Sigmoid colon (tissue), 4 donors: ENCODE measurements at regions not wholly inside any gene's neighbourhood (a gene's known extent, or its start where the extent isn't known, plus 50 kb on each side); places are given as distances from the start of the nearest gene placed in this dataset.

Experiments used
- EP300 ChIP-seq, 4 donors: sonication (generic); formaldehyde crosslinking; IDR thresholded peaks; one replicate each; pipeline ENCODE4 v1.6.1; 2017; ENCODE audit warnings: antibody characterized with exemption in 4 of 4
- POLR2AphosphoS5 ChIP-seq, 4 donors: sonication (generic); formaldehyde crosslinking; IDR thresholded peaks; one replicate each; pipeline ENCODE4 v1.6.1; 2017; ENCODE audit warnings: antibody characterized with exemption in 4 of 4
- TF ChIP-seq, protein P1 (sequence below), 4 experiments: fragments of 450-650 bp in 3 of 4; fragments of 200-600 bp in 1 of 4; IDR thresholded peaks; one replicate each; pipeline ENCODE4 v1.5.1; 2016 to 2019; ENCODE audit warnings: antibody characterized with exemption in 4 of 4, mild to moderate bottlenecking in 3 of 4, moderate library complexity in 2 of 4

DNA sequence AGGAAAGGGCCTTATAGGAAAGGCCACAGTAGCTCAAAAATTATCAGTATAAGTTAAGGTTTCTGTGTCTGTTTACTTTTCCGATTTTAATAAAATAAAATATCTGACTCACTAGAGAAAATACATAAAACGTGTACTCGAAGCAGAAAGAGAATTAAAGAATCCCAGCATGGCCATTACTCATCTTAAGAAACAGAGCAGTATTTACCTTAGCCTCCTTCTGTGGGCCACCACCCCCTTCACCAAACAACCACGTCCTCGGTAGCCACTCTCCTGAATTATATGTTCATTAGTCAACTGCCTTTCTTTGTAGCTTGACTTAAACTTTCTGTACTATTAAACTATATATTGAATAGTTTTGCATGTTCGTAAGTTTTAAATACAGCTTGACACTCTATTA lies 72.2 kb upstream of the SPTLC3 start:
- TF ChIP-seq, protein P1, sequence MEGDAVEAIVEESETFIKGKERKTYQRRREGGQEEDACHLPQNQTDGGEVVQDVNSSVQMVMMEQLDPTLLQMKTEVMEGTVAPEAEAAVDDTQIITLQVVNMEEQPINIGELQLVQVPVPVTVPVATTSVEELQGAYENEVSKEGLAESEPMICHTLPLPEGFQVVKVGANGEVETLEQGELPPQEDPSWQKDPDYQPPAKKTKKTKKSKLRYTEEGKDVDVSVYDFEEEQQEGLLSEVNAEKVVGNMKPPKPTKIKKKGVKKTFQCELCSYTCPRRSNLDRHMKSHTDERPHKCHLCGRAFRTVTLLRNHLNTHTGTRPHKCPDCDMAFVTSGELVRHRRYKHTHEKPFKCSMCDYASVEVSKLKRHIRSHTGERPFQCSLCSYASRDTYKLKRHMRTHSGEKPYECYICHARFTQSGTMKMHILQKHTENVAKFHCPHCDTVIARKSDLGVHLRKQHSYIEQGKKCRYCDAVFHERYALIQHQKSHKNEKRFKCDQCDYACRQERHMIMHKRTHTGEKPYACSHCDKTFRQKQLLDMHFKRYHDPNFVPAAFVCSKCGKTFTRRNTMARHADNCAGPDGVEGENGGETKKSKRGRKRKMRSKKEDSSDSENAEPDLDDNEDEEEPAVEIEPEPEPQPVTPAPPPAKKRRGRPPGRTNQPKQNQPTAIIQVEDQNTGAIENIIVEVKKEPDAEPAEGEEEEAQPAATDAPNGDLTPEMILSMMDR (IDR thresholded peaks at IDR 0.05) = no peak
- no peak for TF ChIP-seq POLR2AphosphoS5 (IDR thresholded peaks at IDR 0.05)
- TF ChIP-seq EP300 (IDR thresholded peaks at IDR 0.05) = no peak
